GOT3 (cell line): ENCODE measurements at regions not wholly inside any gene's neighbourhood (a gene's known extent, or its start where the extent isn't known, plus 50 kb on each side); places are given as distances from the start of the nearest gene placed in this dataset.

Experiments
- DNase-seq: peaks from one replicate; lab custom pipeline; 2025; ENCODE audit warnings: mixed read lengths; lab: John Stamatoyannopoulos, UW

GRCh38 chr5:98454407-98454806 is 319.1 kb upstream of the RGMB start:
- no peak for DNase-seq

GRCh38 chr5:98454904-98455303 is 318.6 kb upstream of the RGMB start:
- no peak for DNase-seq

- DNase-seq, result no peak
These were observed 317.8 kb upstream of the RGMB start for GRCh38 chr5:98455665-98456064.

- no peak for DNase-seq
These were observed 315.5 kb upstream of the RGMB start for GRCh38 chr5:98458004-98458403.

GRCh38 chr5:98458726-98459125 is 314.7 kb upstream of the RGMB start:
- no peak for DNase-seq

- no peak for DNase-seq
These were observed 312.9 kb upstream of the RGMB start for GRCh38 chr5:98460536-98460935.

GRCh38 chr5:98461485-98461884 is 312.0 kb upstream of the RGMB start:
- DNase-seq, result no peak

GRCh38 chr5:98463222-98463621 is 310.2 kb upstream of the RGMB start:
- DNase-seq, result no peak

GRCh38 chr5:98463676-98464075 is 309.8 kb upstream of the RGMB start:
- no peak for DNase-seq

GRCh38 chr5:98464737-98465330 is 308.6 kb upstream of the RGMB start:
- no peak for DNase-seq

GRCh38 chr5:98468188-98468869 is 305.1 kb upstream of the RGMB start:
- no peak for DNase-seq

GRCh38 chr5:98470747-98471146 is 302.7 kb upstream of the RGMB start:
- DNase-seq, result no peak

GRCh38 chr5:98471458-98471857 is 302.0 kb upstream of the RGMB start:
- DNase-seq, result no peak

- DNase-seq, result no peak
These were observed 299.2 kb upstream of the RGMB start for GRCh38 chr5:98474216-98474615.

GRCh38 chr5:98474782-98475181 is 298.7 kb upstream of the RGMB start:
- DNase-seq, result no peak

GRCh38 chr5:98482321-98483300 is 290.9 kb upstream of the RGMB start:
- no peak for DNase-seq

GRCh38 chr5:98483301-98483685 is 290.2 kb upstream of the RGMB start:
- DNase-seq, result no peak

GRCh38 chr5:98489021-98489420 is 284.4 kb upstream of the RGMB start:
- no peak for DNase-seq

GRCh38 chr5:98490348-98490747 is 283.1 kb upstream of the RGMB start:
- no peak for DNase-seq

GRCh38 chr5:98492258-98492657 is 281.2 kb upstream of the RGMB start:
- DNase-seq, result no peak

GRCh38 chr5:98497418-98497817 is 276.0 kb upstream of the RGMB start:
- no peak for DNase-seq

- DNase-seq, result no peak
These were observed 275.4 kb upstream of the RGMB start for GRCh38 chr5:98498028-98498427.

- DNase-seq, result no peak
These were observed 273.6 kb upstream of the RGMB start for GRCh38 chr5:98499892-98500291.
